T-helper 1 cell (primary cell): ENCODE measurements at regions not wholly inside any gene's neighbourhood (a gene's known extent, or its start where the extent isn't known, plus 50 kb on each side); places are given as distances from the start of the nearest gene placed in this dataset.
"Not testable (repeated sequence)": the region's sequence is repeated elsewhere in the genome, so short reads cannot be mapped to it uniquely, and the experiment has no call there.

Source experiments
- DNase-seq, 5 donors: peaks; one replicate each; pipeline ENCODE4 v3.0.0-alpha.2; 2012 to 2020

DNA sequence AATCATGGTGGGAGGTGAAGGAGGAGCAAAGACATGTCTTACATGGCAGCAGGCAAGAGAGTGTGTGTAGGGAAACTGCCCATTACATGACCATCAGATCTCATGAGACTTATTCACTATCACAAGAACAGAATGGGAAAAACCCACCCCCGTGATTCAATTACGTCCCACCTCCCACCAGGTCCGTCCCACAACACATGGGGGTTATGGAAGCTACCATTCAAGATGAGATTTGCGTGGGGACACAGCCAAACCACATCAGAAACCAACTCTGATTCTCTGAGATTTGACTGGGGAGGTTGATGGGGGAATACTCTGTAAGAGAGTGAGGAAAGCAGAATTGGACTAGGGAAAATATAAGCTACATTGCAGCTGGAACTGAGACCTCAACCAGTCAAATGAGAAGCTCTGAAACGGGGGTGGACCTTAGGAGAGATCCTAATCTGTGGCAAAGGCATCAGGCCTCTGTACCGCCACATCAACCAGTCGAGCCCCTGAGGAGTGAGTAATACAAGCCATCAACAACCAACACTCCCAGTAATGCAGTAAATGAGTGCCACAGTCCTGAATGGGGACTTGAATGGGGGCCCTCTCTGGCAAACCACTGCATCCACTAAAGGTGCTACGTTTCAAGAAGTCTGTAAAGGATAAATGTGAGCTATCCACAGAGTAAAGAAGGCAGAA, 207.9 kb upstream of the GADL1 start:
- DNase-seq: no peak

DNA sequence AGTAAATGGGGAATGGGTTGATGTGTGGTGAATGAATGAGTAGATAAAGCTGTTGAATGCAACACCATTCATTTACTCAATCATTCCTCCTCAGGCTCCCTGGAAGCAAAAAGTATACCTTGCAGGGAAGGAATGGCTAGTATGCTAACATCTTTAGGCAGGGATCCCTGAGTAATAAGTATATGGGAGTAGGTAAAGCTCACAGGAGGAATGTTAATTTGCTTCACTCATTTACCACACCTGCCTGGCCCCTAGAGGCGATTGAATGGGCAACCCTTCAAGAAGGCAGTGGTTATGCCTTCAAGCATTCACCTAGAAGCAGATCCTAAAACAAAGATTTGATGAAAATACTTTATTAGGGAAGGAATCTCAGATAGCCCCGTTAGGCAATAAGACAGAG, 208.7 kb upstream of the GADL1 start:
- no peak for DNase-seq

DNA sequence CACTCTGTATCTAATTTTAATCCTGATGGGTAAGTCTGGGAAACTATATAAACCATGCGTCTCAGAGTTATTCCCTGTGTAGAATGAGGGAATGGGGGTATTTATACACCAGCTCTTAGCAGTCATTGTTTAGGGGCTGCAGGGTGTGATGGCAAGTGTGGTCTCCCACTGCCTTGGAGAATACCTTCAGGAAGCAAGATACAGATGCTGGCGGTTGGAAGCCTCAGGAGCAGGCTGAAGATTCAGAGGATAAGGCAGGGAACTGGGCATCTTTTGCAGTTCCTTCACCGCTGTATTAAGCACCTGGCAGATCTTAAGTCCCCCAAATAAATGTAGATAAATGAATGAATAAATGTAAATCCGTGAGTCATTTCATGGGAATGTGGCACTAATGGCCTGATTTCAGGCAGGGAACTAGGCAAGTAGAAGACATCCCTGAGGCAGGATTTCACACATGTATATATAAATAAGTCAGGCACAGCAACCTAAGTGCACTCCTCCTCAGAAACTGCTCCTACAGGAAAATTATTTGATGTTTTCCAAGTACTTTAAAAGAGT, 209.2 kb upstream of the GADL1 start:
- DNase-seq: no peak

DNA sequence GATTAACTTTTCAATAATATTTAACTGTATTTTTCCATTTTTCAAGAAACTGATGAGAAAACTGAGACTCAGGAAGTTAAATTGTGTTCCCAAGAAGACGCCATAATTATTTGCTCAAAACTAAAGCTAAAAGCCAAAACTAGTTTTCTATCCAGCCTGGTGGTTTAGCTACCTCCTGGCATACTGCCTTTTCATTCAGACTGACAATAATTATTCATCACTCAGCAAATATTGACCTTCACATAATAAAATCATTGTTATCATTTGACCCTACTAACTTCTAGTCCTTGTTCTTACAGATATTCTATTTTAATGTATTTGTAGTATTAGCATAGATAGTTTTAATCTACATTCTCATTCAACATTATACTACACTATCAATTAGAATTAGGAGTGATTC, 210.6 kb upstream of the GADL1 start:
- no peak for DNase-seq

DNA sequence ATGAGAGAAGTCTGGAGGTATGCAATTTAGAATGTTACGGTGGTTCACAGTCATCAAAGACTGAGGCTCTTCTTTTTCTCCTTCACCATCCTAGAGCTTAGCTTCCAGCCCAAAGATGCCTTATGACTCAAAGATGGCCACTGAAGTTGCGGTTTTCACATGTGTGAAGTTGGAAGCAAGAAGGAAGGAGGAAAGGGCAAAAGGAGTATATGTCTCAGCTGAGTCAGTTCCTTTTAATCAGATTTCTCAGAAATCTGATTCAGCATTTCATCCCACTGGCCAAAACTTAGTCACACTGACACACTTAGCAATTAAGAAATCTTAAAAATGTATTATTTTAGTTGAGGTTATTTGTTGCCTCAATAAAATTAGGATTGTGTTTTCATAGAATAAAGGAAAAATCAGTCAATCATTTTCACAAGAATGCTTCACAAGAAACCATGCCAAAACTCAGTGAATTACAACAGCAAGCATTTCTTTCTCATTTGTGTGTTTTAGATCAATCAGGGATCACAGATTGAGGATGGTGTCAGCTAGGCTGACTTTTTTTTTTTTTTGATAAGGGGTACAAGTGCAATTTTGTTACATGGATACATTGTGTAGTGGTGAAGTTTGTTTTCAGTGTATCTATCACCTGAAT, 211.1 kb upstream of the GADL1 start:
- peak in 1 of 5 donors; percentile 76 for DNase-seq

DNA sequence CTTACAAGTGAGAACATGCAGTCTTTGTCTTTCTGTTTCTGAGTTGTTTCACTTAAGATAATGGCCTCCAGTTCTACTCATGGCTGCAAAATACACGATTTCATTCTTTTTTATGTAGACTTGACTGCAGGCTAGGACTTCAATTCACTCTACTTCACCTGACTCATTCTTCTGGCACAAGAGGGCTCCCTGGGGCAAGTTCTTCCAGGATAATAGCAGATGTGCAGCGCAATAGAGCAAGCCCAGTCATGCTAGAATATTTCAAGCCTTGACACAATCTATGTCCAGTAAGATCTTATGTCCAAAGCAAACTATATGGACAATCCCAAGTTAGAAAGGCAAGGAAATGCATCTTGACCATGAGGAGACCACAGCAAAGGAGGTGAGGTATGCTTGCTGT, 211.7 kb upstream of the GADL1 start:
- peak in 1 of 5 donors; percentile 7 for DNase-seq

DNA sequence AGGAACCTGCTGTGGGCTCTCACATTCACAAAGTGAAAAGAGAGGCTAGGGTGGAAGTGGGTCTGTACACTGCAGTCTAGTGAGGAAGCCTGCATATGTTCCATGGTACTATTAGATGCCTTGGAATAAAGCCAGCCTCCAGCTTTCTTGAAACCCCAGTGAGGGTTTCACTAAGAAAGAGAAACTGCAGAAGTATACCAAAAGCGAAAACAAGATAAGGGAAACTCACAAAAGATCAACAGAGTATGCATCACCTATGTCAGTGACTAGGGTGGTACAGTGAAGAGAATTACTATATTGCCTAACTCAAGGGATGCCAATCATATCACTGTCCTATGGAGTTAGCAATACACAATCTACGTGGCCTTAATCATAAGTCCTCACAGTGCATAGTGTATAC, 212.5 kb upstream of the GADL1 start:
- DNase-seq: peak in 1 of 5 donors; percentile 58

DNA sequence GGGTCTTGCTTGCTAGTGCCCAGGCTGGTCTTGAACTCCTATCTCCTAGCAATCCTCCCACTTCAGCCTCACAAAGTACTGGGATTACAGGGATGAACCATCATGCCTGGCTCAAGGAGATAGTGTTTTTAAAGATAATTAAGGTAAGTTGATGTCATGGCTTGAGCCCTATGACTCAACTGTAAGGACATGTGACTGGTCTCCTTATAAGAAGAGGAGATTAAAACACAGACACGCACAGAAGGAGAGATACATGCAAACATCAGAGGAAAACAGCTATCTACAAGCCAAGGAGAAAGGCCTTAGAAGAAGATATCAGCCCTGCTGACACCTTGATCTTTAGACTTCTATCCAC, 220.4 kb upstream of the GADL1 start:
- DNase-seq: no peak

DNA sequence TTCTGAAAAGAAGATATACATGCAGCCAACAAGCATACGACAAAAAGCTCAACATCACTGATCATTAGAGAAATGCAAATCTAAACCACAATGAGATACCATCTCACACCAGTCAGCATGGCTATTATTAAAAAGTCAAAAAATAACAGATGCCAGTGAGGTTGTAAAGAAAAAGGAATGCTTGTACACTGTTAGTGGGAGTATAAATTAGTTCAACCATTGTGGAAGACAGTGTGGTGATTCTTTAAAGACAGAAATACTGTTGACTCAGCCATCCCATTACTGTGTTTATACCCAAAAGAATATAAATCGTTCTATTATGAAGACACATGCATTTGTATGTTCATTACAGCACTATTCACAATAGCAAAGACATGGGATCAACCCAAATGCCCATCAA, 221.1 kb upstream of the GADL1 start:
- not testable (repeated sequence) for DNase-seq

DNA sequence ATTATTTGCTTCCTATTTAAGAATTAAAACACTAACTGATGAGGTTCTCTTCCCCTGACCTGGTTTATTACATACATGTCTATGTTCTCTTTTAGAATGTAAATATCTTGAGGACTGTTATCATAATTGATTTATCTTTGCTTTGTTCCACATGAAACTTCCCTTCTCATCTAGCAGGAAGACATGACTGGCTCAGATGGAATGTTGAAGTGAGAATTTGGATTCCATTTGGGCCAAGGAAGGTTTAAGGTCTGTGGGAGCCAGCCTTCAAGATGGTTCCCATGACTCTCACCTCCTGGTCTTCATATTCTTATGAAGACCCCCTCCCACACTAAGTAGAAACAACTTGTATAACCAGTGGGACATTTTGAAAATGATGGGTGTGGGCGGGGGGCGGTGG, 222.2 kb upstream of the GADL1 start:
- DNase-seq: no peak

DNA sequence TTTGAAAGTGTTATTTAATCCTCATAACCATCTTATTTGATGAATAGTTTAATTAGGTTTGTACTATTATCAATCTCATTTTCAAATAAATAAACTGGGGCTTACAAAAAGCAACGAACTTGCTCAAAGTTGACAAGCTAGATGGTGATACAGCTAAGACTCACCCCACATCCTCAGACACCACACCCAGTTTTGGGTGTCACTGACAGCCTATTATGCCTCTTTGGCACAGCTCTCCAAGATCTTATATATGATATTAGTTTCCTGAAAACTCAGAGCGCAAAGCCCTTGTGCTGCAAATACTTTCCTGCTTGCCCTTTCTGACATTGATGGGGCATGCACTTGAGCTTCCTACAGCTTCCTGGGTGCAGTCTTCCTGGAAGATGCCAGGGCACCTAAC, 223.4 kb upstream of the GADL1 start:
- no peak for DNase-seq

DNA sequence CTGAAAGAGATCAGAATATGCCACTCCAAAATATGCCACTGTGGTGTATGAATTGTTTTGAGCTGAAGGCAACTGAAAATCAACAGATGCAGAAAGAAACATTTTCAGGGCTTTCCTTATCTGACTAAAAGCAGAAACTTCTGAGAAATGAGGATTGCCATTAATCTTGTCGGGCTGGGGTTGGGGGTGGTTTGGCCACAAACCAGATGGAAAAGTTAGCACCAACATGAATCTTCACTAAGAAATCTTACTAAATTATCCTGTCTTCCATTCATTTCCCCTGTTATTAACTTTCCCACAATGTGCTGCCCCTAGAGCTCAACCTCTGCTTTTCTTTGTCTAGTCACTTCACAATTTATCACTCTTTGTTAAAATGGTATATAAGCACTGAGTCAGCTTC, 229.9 kb upstream of the GADL1 start:
- DNase-seq: no peak

DNA sequence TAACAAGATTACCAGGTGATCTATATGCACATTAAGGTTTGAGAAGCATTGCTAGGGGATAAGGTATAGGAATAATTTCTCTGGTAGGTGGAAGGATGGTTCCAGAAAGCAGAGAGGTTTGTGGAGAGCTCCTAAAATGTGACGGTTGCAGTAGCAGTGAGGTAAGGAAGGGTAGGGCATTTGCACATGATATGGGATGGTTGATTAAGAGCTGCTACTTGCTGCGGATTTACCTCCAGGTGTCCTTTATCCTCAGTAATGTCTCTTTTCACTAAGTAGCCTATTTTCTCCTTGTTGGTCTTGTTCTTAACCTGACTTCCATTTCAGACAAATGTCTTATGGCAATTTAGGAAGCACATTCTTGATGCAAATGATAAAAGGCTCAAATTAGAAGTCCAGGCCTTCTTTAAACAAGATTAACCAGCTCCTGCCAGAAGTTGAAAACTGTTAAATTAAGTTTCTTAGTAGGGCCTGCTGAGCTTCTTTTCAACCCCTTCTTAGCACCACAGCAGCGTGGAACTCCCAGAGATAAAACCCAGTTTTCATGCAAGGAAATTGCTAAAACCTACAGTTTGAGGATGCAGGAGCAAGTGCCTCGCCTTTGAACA, 231.1 kb upstream of the GADL1 start:
- DNase-seq: no peak

DNA sequence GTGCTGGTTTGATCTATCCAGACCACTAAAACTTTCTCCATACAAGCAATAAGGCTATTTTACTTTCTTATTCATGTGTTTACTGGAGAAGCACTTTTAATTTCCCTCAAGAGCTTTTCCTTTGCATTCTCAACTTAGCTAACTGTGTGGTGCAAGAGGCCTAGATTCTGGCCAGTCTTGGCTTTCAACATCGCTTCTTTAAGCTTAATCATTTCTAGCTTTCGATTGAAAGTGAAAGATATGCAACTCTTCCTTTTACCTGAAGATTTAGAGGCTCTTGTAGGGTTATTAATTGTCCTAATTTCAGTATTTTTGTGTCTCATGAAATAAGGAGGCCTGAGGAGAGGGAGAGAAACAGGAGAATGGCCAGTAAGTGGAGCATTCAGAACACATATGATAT, 234.8 kb upstream of the GADL1 start:
- peak in 1 of 5 donors; percentile 3 for DNase-seq

DNA sequence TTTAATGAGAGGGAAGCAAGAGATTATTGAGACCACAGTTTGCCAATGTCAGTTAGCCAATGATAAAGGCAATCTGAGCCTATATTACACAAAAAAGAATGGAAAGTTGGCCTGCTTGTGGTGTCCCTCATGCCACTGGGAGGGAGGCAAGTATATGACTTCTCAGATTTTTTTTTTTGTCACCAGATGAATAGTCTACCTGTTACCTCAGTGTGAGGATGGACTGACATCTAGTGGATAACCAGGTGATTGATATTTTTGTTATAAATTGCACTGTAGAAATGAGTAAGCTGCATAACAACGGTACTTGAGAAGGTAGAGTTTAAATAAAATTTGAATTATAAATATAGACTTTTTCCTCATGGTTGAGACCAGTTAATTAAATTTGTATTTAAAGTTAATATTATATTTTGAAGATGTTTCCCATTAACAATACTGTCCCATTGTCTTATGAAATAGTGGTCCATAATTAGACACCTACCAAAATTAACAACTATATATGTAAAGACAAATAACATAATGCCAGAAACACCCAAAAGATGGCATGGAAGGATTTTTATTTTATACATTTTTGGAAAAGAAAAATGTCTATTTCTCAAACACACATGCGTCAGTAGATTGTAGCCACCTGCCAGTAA, 237.8 kb upstream of the GADL1 start:
- peak in 1 of 5 donors; percentile 43 for DNase-seq

DNA sequence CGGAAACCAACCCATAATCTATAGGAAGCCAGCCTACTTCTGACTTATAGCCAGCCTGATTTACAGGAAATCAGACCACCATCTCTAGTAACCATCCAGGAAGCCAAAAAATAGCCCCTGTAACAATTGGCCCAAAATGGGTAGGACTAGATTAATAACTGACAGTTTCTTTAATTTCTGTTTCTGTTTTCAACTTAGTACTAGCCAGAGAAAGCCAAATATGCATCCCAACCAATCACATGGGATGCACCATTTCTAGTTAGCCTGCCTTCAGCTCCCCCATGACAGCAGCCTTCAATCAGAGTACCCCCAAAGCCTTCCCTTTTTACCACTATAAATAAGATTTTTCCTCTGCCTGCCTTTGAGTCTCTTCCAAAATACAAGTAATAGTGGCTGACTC, 239.1 kb upstream of the GADL1 start:
- no peak for DNase-seq

DNA sequence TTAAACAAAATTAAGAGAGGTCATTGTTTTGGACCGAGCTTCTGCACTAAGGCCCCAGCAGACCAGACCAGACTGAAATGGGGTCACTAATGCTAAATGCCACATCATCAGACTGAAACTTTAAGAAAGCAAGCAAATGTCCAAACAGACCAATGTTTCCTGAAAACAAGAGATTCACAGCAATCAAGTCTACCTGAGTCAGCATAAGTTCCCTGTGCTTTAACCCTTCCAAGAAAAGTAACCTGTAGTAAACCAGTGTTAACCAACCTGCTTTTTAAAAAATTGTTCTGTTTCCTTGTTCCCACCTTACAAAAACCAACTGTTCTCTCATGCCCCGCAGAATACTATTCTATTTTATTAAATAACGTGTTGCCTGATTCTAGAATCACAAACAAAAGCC, 241.1 kb upstream of the GADL1 start:
- no peak for DNase-seq

DNA sequence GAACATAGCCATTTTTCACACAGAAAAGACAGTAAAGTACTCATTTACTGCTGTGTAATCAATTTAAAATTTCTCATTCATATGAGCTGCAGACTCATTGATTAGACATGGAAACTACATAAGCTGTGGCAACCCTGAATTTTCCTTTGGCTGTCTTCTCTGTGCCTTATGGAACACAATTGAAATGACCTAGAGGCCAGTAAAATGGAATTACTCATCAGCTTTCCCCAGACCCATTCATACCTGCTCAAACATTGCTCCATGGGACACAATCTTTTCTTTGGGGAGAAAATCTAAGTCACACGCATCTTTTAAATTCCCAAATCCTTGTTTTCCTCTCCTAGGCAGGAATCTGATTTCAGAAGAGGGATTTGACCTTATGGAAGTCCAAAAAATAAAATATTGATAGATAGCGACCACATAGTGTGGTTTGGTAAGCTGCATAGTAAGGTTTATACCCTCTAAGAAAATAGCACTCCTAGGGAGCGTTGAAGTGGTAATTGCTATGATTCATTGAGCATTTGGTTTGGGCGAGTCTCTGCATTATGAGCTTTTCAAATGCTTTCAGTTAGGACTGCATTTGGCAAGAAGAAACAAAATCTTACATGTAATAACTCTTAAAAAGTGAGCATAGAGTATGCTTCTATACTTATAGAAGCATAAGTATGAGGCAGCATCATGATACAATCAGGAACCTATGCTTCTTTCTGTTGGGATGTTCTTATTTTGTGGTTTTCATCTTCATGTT, 243.4 kb upstream of the GADL1 start:
- DNase-seq: no peak

DNA sequence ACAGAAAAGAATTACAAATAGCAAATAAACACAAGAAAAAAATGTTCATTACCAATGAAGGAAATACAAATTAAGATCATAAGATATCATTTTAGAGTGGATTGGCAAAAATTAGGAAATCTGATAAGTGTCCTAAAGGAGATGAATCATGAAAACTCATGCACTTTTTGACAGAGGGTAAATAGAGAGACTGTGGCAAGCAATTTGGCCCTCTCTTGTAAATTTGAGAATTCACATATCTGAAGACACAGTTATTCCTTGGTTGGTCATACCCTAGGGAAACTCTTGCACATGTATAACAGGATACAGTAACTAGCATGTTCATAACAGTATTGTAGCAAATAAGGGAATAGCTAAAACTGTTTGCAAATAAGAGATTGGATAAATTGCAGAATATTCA, 246.0 kb upstream of the GADL1 start:
- DNase-seq: no peak

DNA sequence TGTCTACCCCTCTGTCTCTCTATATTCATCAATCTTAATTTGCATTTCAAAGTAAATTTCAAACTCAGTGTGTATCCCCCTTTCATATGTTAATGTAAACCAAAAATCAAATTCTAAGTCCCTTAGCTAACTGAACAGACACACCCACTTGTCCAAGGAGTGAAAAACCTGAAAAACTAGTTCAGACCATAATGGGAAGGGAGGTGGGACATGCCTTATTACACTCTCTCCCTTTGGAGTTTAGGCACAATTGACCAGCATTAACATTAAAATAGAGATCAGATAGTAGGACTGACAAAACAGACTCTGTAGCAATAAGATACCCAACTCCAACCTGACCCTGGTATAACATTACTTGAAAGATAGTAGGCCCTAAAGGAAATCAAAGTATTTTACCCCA, 247.7 kb upstream of the GADL1 start:
- no peak for DNase-seq

DNA sequence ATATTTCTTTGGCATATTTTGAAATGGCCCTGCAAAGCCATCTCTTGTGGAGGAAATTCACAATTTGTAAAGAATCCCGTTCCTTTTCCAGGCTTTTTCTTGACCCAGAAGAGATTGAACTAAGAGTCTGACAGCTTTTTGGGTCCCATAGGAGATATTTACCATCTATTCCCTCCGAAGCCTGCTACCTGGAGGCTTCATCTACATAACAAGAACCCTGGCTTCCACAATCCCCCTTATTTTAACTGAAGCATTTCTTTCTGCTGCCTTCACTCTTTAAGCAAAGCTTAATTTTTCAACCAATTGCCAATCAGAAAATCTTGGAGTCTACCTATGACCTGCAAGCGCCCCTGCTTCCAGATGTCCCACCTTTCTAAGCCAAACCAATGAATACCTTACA, 248.1 kb upstream of the GADL1 start:
- no peak for DNase-seq

DNA sequence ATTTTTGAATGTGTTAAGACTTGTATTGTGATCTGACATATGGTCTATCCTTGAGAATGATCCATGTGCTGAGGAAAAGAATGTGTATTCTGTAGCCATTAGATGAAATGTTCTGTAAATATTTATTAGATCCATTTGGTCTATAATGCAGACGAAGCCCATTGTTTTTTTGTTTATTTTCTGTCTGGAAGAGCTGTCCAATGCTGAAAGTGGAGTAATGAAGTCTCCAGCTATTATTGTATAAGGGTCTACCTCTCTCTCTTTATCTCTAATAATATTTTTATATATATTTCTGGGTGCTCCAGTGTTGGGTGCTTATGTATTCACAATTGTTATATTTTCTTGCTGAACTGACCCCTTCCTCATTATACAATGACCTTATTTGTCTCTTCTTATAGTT, 250.6 kb upstream of the GADL1 start:
- no peak for DNase-seq

DNA sequence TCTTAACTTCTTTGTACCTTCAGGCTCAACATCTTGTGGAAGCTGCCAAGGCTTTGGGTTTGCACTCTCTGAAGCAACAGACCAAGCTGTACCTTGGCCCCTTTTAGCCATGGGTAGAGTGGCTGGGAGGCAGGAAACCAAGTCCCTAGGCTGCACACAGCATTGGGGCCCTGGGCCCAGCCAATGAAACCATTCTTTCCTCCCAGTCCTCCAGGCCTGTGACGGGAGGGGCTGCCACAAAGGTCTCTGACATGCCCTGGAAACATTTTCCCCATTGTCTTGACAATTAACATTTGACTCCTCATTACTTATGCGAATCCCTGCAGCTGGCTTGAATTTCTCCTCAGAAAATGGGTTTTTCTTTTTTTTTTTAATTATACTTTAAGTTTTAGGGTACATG, 253.1 kb upstream of the GADL1 start:
- DNase-seq: no peak
